ENCODE measurements at regions not wholly inside any gene's neighbourhood (a gene's known extent, or its start where the extent isn't known, plus 50 kb on each side); places are given as distances from the start of the nearest gene placed in this dataset.

DNA sequence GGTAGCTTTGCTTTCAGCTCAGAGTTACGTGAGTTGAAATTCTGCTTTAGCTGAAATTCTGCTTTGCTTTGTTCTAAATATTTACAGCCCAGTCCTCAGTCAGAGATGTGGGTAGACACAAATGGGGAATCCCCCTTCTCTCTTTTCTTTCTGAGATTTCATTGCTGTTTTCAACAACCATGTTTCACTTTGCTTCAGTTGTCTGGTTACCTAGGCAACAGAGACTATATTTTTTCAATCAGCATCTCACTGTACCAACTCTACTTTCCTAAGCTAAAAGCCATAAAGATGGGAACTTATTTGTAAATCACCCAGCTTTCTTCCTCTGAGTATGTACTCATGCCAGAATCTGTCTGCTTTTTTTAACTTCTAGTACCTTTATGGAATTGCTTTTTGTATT, 509.0 kb downstream of the OLFM4 start:
- no peak for TF ChIP-seq CTCF (IDR thresholded peaks at IDR 0.05)
- no peak for TF ChIP-seq TCF7L2 (IDR thresholded peaks at IDR 0.05; ENCODE audit: low read depth, low read length)
- no peak for TF ChIP-seq POLR2AphosphoS5 (IDR thresholded peaks at IDR 0.05; ENCODE audit: low read depth, low read length)
- TF ChIP-seq SIN3A (IDR thresholded peaks at IDR 0.05; ENCODE audit: borderline replicate concordance, insufficient read depth, low read depth, low read length), result no peak

Data from Panc1 (cell line).